Gastrocnemius medialis (tissue), 4 donors: ENCODE measurements at regions not wholly inside any gene's neighbourhood (a gene's known extent, or its start where the extent isn't known, plus 50 kb on each side); places are given as distances from the start of the nearest gene placed in this dataset.

ENCODE experiments used
- ATAC-seq, 2 donors: fragments of 150-250 bp; one replicate each; pipeline ENCODE4 v1.9.1; 2016
- DNase-seq, 2 donors: peaks; one replicate each; pipeline ENCODE4 v3.0.0-alpha.2; 2019
- H3K27ac ChIP-seq, 4 donors: fragments of 200-600 bp; sonication (generic); 1 replicate in 1 of 4; 2 replicates in 3 of 4; pipeline ENCODE4 v1.5.1; 2016 to 2018; ENCODE audit warnings: mild to moderate bottlenecking in 2 of 4, moderate library complexity in 1 of 4
- H3K27me3 ChIP-seq, 3 donors: fragments of 200-600 bp; sonication (generic) in 2 of 3; 1 replicate in 1 of 3; 2 replicates in 2 of 3; pipeline versions ENCODE4 v1.5.1 to v1.6.0; 2016 to 2019; ENCODE audit warnings: mild to moderate bottlenecking in 1 of 3, moderate library complexity in 1 of 3
- H3K36me3 ChIP-seq, 2 donors: fragments of 200-600 bp; sonication (generic) in 1 of 2; one replicate each; pipeline ENCODE4 v1.5.1; 2017 to 2018
- H3K4me1 ChIP-seq, 2 donors: fragments of 200-600 bp; sonication (generic) in 1 of 2; one replicate each; pipeline ENCODE4 v1.5.1; 2016 to 2017; ENCODE audit warnings: mild to moderate bottlenecking in 2 of 2
- H3K4me3 ChIP-seq, 4 donors: fragments of 200-600 bp; sonication (generic) in 3 of 4; 1 replicate in 1 of 4; 2 replicates in 3 of 4; pipeline ENCODE4 v1.5.1; 2016 to 2019; ENCODE audit warnings: mild to moderate bottlenecking in 2 of 4
- H3K9me3 ChIP-seq, 3 donors: fragments of 200-600 bp; sonication (generic) in 2 of 3; 1 replicate in 1 of 3; 2 replicates in 2 of 3; pipeline ENCODE4 v1.5.1; 2016 to 2019
- CTCF ChIP-seq, 5 experiments: fragments of 450-650 bp in 3 of 5; fragments of 200-600 bp in 2 of 5; sonication (generic) in 2 of 5; IDR thresholded peaks in 4 of 5; conservative IDR thresholded peaks in 1 of 5; 1 replicate in 4 of 5; 2 replicates in 1 of 5; pipeline ENCODE4 v1.5.1; 2016 to 2019; ENCODE audit warnings: antibody characterized with exemption in 5 of 5, mild to moderate bottlenecking in 3 of 5, moderate library complexity in 3 of 5
- POLR2A ChIP-seq, 2 donors: fragments of 450-650 bp; IDR thresholded peaks; one replicate each; pipeline ENCODE4 v1.6.1; 2017; ENCODE audit warnings: antibody characterized with exemption in 2 of 2, mild to moderate bottlenecking in 2 of 2, moderate library complexity in 2 of 2
- in situ Hi-C, 4 donors: fragments of 200-750 bp; cut with MboI; loops; one replicate each; pipeline versions ENCODE4 v1.15.0 to v1.8.0; 2017; ENCODE audit warnings: low sequenced_read_pairs in 4 of 4
- intact Hi-C: fragments of 100-400 bp; cut with DNase I; formaldehyde crosslinking; loops from one replicate; pipeline ENCODE4 v1.15.1; 2023; ENCODE audit warnings: low total_unique reads

- H3K9me3 ChIP-seq = no peaks in the 10 kb centered on the region
- H3K27ac ChIP-seq = no peak overlapping the region
- ATAC-seq = no peak
- H3K4me3 ChIP-seq = no peak overlapping the region
- in situ Hi-C loops (no loop called here), intact Hi-C loops (no loop called here)
- no peaks in the 10 kb centered on the region for H3K27me3 ChIP-seq
- H3K36me3 ChIP-seq = no peaks in the 10 kb centered on the region
- no peaks in the 10 kb centered on the region for H3K4me1 ChIP-seq
- no peak for TF ChIP-seq POLR2A (IDR thresholded peaks at IDR 0.05)
- no peak for TF ChIP-seq CTCF (IDR thresholded peaks at IDR 0.05 in 4 of 5, conservative IDR thresholded peaks at IDR 0.05 in 1 of 5)
- no peak for DNase-seq
Measured at GRCh38 chr21:38938769-38939168, 133.0 kb downstream of the ETS2 start.

- intact Hi-C loops = no loop called here
- no peak overlapping the region for H3K27ac ChIP-seq
- no peak for ATAC-seq
- no peak for DNase-seq
- H3K9me3 ChIP-seq = no peaks in the 10 kb centered on the region
- no peak overlapping the region for H3K4me3 ChIP-seq
- H3K27me3 ChIP-seq = no peaks in the 10 kb centered on the region
- H3K36me3 ChIP-seq = no peaks in the 10 kb centered on the region
- H3K4me1 ChIP-seq = no peaks in the 10 kb centered on the region
- TF ChIP-seq CTCF (IDR thresholded peaks at IDR 0.05 in 4 of 5, conservative IDR thresholded peaks at IDR 0.05 in 1 of 5) (no peak), POLR2A (IDR thresholded peaks at IDR 0.05) (no peak)
- in situ Hi-C loops = no loop called here
Measured at GRCh38 chr21:38938343-38938742, 132.6 kb downstream of the ETS2 start.

GRCh38 chr21:38937844-38938243, 132.1 kb downstream of the ETS2 start:
- intact Hi-C loops = no loop called here
- no peak for TF ChIP-seq POLR2A (IDR thresholded peaks at IDR 0.05)
- no peak for TF ChIP-seq CTCF (IDR thresholded peaks at IDR 0.05 in 4 of 5, conservative IDR thresholded peaks at IDR 0.05 in 1 of 5)
- DNase-seq = no peak
- no peak for ATAC-seq
- Histone ChIP-seq H3K4me1 (no peaks in the 10 kb centered on the region), H3K36me3 (no peaks in the 10 kb centered on the region), H3K9me3 (no peaks in the 10 kb centered on the region), H3K27ac (no peak overlapping the region), H3K27me3 (no peaks in the 10 kb centered on the region), H3K4me3 (no peak overlapping the region)
- in situ Hi-C loops = no loop called here

GRCh38 chr21:38937286-38937790, 131.6 kb downstream of the ETS2 start:
- Histone ChIP-seq H3K27ac (no peak overlapping the region), H3K27me3 (no peaks in the 10 kb centered on the region), H3K4me3 (no peak overlapping the region), H3K9me3 (no peaks in the 10 kb centered on the region), H3K36me3 (no peaks in the 10 kb centered on the region), H3K4me1 (no peaks in the 10 kb centered on the region)
- intact Hi-C loops (no loop called here), in situ Hi-C loops (no loop called here)
- no peak for ATAC-seq
- TF ChIP-seq CTCF (IDR thresholded peaks at IDR 0.05 in 4 of 5, conservative IDR thresholded peaks at IDR 0.05 in 1 of 5) = no peak
- TF ChIP-seq POLR2A (IDR thresholded peaks at IDR 0.05) = no peak
- no peak for DNase-seq

- Histone ChIP-seq H3K27me3 (no peaks in the 10 kb centered on the region), H3K27ac (no peak overlapping the region), H3K4me1 (no peaks in the 10 kb centered on the region), H3K4me3 (no peak overlapping the region), H3K9me3 (no peaks in the 10 kb centered on the region), H3K36me3 (no peaks in the 10 kb centered on the region)
- TF ChIP-seq CTCF (IDR thresholded peaks at IDR 0.05 in 4 of 5, conservative IDR thresholded peaks at IDR 0.05 in 1 of 5) (no peak), POLR2A (IDR thresholded peaks at IDR 0.05) (no peak)
- intact Hi-C loops (no loop called here), in situ Hi-C loops (no loop called here)
- ATAC-seq (peak in 1 of 2 donors; percentile 14), DNase-seq (no peak)
Measured at GRCh38 chr21:38936240-38936639, 130.5 kb downstream of the ETS2 start.
